ENCODE measurements at regions not wholly inside any gene's neighbourhood (a gene's known extent, or its start where the extent isn't known, plus 50 kb on each side); places are given as distances from the start of the nearest gene placed in this dataset.

GRCh38 chr6:10330515-10330914, 84.4 kb downstream of the TFAP2A start:
- DNase-seq (ENCODE audit: low spot score in 2 of 2): no peak
- no peaks in the 10 kb centered on the region for H3K9me3 ChIP-seq
- intact Hi-C loops (cut with DNase I): no loop called here
- no peaks in the 10 kb centered on the region for H3K27me3 ChIP-seq
- no peak overlapping the region for H3K4me3 ChIP-seq
- H3K4me1 ChIP-seq: no peaks in the 10 kb centered on the region
- TF ChIP-seq CTCF (IDR thresholded peaks at IDR 0.05): no peak
- H3K27ac ChIP-seq: no peak overlapping the region
- no peaks in the 10 kb centered on the region for H3K36me3 ChIP-seq

- no peak overlapping the region for H3K4me3 ChIP-seq
- no peak overlapping the region for H3K27ac ChIP-seq
- TF ChIP-seq CTCF (IDR thresholded peaks at IDR 0.05): no peak
- intact Hi-C loops (cut with DNase I): no loop called here
- no peaks in the 10 kb centered on the region for H3K36me3 ChIP-seq
- no peaks in the 10 kb centered on the region for H3K27me3 ChIP-seq
- no peaks in the 10 kb centered on the region for H3K9me3 ChIP-seq
- no peaks in the 10 kb centered on the region for H3K4me1 ChIP-seq
- no peak for DNase-seq (ENCODE audit: low spot score in 2 of 2)
Measured at GRCh38 chr6:10323018-10323417, 91.9 kb downstream of the TFAP2A start.

GRCh38 chr6:10320291-10320690, 94.6 kb downstream of the TFAP2A start:
- Histone ChIP-seq H3K4me1 (no peaks in the 10 kb centered on the region), H3K9me3 (no peaks in the 10 kb centered on the region), H3K4me3 (no peak overlapping the region), H3K27me3 (no peaks in the 10 kb centered on the region), H3K36me3 (no peaks in the 10 kb centered on the region), H3K27ac (no peak overlapping the region)
- no peak for DNase-seq (ENCODE audit: low spot score in 2 of 2)
- TF ChIP-seq CTCF (IDR thresholded peaks at IDR 0.05): no peak
- intact Hi-C loops (cut with DNase I): no loop called here

- no peak for DNase-seq (ENCODE audit: low spot score in 2 of 2)
- Histone ChIP-seq H3K4me1 (no peaks in the 10 kb centered on the region), H3K27me3 (no peaks in the 10 kb centered on the region), H3K9me3 (no peaks in the 10 kb centered on the region), H3K36me3 (no peaks in the 10 kb centered on the region), H3K4me3 (no peak overlapping the region), H3K27ac (no peak overlapping the region)
- no peak for TF ChIP-seq CTCF (IDR thresholded peaks at IDR 0.05)
- intact Hi-C loops (cut with DNase I): no loop called here
Measured at GRCh38 chr6:10316373-10316721, 98.5 kb downstream of the TFAP2A start.

- H3K9me3 ChIP-seq: no peaks in the 10 kb centered on the region
- no peak overlapping the region for H3K27ac ChIP-seq
- no peak for DNase-seq (ENCODE audit: low spot score in 2 of 2)
- no peak for TF ChIP-seq CTCF (IDR thresholded peaks at IDR 0.05)
- H3K4me1 ChIP-seq: no peaks in the 10 kb centered on the region
- H3K36me3 ChIP-seq: no peaks in the 10 kb centered on the region
- intact Hi-C loops (cut with DNase I): no loop called here
- H3K4me3 ChIP-seq: no peak overlapping the region
- H3K27me3 ChIP-seq: no peaks in the 10 kb centered on the region
Measured at GRCh38 chr6:10315658-10316372, 99.1 kb downstream of the TFAP2A start.

- no peaks in the 10 kb centered on the region for H3K36me3 ChIP-seq
- H3K4me1 ChIP-seq: no peaks in the 10 kb centered on the region
- H3K27ac ChIP-seq: no peak overlapping the region
- intact Hi-C loops (cut with DNase I): no loop called here
- H3K9me3 ChIP-seq: no peaks in the 10 kb centered on the region
- no peak for TF ChIP-seq CTCF (IDR thresholded peaks at IDR 0.05)
- H3K27me3 ChIP-seq: no peaks in the 10 kb centered on the region
- no peak for DNase-seq (ENCODE audit: low spot score in 2 of 2)
- H3K4me3 ChIP-seq: no peak overlapping the region
Measured at GRCh38 chr6:10315034-10315433, 99.8 kb downstream of the TFAP2A start.

Data from ascending aorta (tissue), 2 donors.